ENCODE measurements at regions not wholly inside any gene's neighbourhood (a gene's known extent, or its start where the extent isn't known, plus 50 kb on each side); places are given as distances from the start of the nearest gene placed in this dataset.
"Not testable (repeated sequence)": the region's sequence is repeated elsewhere in the genome, so short reads cannot be mapped to it uniquely, and the experiment has no call there.

DNA sequence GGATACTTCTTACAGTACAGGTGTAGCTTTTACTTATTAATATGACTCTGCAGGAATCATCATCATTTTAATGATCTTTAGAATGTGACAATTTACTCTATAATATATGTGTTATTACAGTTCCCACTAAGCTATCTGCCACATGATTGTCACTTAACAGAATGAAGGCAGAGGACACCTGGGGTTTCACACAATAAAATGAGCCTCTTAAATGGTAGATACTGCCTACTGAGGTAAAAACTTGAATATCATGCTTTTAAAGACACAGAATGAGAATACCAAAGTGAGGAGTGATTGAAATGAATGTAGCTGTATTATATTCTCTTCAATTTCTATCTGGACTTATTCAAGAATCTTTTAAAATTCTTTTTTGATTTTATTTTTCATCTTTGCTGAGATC lies 1255.3 kb upstream of the LRRN3 start:
- no peak for FAIRE-seq

GRCh38 chr7:109836016-109836415 lies 1254.9 kb upstream of the LRRN3 start:
- FAIRE-seq, result no peak

GRCh38 chr7:109842386-109842785 lies 1248.5 kb upstream of the LRRN3 start:
- no peak for FAIRE-seq

GRCh38 chr7:109844362-109844761 lies 1246.6 kb upstream of the LRRN3 start:
- peak; percentile 68 for FAIRE-seq

DNA sequence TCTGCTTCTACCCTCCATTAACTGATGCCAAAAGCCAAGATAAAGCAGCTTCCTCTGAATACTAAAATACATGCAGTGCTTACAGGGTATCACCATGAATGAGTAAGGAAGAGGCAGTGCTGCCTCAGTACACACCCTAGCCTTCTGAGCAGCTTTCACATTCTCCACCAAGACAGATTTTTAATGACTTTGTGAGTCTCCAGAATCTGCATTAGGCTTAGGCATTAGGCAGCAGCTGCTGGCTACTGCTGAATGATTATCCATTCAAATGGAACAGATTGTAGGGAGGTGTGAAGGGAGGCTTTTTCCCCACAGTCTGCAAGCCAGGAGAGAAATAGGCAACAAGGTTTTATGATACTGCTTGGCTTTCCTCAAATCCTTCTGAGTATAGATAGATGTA lies 1226.7 kb upstream of the LRRN3 start:
- no peak for FAIRE-seq

GRCh38 chr7:109868215-109868860 lies 1222.6 kb upstream of the LRRN3 start:
- FAIRE-seq, result no peak

DNA sequence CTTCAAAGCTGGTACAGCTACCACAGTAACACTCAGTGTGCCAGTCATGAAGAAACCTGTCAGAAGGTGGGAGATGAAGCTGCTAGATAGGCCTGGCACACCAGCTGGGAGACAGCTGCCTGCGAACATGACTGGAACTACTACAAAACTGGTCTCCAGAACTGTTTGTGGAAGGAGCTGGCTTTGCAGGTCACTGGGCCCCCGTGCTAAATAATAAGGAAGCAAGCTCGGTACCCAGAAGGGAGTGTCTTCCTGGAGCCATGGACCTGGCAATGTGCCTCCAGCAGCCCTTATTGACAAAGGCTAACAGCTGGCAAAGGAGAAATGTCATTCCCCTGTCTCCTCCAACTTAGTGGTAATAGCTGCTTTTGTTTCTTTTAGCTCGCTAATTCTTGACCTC lies 1217.6 kb upstream of the LRRN3 start:
- FAIRE-seq, result no peak

GRCh38 chr7:109879287-109879828 lies 1211.6 kb upstream of the LRRN3 start:
- no peak for FAIRE-seq

DNA sequence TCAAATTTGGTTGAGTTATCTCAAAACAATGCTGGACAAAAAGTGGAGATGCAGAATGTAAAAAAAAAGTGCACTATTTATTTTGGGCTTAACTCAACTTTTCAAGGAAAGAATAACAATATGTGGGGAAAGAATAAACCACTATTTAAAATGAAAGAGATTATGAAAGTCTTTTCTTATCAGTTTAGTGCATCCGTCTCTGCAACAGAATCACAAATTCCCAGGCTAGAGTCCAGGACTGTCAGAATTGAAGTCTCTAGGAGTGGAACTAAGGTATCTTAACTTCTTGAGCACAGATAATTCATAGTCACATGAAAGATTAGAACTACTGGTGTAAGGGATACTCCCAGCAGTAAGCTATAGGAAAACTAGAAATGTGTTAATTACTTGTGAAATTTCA lies 1200.3 kb upstream of the LRRN3 start:
- no peak for FAIRE-seq

DNA sequence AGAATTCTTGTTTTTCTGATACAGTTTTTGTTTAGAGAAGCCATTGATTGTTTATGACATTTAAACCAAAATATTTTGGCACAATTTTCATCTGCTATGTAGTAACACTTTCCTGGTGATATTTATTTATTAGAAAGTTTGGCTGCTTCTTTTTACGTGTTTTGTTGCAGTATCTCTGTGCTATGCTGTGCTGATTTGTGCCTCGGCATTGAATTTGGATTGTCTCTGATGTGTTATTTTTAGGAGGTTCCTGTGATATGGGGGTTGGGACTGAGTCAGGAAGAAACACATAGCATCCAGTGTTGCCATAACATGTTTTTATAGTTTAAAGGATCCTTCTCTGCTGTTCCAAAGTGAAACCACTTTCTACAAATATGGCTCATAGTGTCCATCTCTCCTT lies 1197.7 kb upstream of the LRRN3 start:
- peak; percentile 74 for FAIRE-seq

GRCh38 chr7:109895536-109895935 lies 1195.4 kb upstream of the LRRN3 start:
- FAIRE-seq, result no peak

GRCh38 chr7:109901926-109902325 lies 1189.0 kb upstream of the LRRN3 start:
- FAIRE-seq, result no peak

GRCh38 chr7:109905368-109906065 lies 1185.4 kb upstream of the LRRN3 start:
- not testable (repeated sequence) for FAIRE-seq

GRCh38 chr7:109915670-109916069 lies 1175.3 kb upstream of the LRRN3 start:
- no peak for FAIRE-seq

GRCh38 chr7:109926738-109927137 lies 1164.2 kb upstream of the LRRN3 start:
- no peak for FAIRE-seq

DNA sequence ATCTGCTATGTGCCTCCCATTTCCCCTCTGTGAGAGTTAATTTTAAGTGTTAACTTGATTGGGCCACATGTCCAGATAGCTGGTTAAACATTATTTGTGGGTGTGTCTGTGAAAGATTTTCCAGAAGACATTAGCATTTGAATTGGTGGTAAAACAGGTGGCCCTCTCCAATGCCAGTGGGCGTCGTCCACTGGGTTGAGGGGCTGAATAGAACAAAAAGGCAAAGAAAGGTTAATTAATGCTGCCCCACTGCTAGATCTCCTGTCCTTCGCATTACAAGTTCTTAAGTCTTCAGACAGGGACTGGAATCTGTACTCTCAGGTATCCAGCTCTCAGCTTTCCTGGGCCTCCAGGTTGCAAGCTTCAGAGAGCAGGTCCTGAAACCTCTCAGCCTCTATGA lies 1160.9 kb upstream of the LRRN3 start:
- no peak for FAIRE-seq

GRCh38 chr7:109939207-109939606 lies 1151.7 kb upstream of the LRRN3 start:
- FAIRE-seq, result no peak

DNA sequence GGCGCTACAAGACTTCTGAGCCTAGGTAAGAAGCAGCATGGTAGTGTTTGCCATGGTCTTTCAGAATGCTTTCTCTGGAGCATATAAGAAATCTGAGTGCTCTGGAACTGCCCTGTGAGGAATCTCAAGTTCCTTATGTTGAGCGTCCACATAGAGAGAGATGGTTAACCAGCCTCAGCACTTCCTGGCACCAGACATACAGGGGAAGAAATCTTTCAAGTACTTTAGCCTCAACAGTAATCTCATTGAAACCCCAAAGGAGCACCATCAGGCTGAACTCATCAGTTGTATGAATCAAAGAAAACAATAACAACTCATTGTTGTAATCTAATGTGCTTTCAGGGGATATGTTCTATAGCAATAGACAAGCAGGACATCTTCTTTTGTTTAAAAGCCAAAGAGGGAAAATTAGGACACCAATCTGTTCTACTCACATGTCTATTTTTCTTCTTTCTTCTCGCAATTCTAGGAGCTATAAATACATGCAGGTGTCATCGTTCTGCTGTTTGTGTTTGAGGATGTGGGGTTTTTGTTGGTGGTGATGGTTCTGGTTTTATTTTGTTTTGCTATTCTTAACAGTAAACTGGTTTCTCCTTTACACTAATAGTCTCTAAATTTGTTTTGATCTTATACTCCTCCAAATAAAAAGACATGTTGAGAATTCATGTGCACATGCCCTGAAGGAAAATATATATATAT lies 1145.0 kb upstream of the LRRN3 start:
- no peak for FAIRE-seq

DNA sequence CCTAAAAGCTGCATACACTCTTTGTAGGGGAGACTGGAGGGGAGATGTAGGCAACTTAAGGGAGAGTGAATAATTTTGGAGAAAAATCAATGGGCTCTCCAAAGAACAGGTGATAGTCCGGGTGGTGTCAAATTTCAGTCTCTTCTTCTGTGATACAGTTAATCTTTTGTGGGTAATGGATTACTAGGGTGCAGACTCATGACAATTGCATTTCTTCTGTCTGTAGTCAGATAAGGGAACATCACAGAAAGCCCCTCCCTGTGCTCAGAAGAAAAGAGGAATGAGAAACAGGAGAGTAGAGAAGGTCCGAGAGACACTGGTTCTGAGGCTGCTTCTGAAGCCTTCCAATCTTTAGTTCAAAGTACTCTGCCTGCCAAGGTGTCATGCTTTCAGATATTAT lies 1140.7 kb upstream of the LRRN3 start:
- FAIRE-seq, result no peak

DNA sequence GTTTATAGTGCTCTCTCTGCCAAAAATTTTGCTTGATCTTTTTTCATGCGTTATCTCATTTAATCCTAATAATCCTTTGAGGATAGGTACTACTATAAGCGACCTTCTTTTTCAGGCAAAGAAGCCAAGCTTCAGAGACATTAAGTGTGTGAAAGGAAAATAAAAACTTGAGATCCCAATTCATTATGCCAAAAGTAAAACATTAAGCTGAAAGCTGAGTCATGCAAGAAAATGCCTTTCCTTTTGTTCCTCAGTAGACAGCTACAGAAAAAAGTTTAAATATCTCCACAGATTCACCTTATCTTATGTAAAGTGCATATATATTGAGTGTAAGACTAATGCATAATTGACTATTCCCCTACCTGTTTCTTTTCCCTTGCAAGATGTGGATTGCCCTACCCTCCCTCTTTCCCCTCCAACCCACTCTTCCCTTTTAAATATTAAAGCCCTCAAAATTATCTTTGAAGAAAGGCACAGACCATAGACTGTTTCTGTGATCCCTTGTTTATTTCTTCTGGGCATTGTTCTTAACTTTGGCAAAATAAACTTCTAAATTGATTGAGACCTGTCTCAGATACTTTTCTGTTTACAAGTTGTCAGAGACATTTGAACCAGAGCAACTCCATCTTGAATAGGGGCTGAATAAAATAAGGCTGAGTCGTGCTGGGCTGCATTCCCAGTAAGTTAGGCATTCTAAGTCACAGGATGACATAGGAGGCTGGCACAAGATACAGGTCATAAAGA lies 1139.9 kb upstream of the LRRN3 start:
- no peak for FAIRE-seq

DNA sequence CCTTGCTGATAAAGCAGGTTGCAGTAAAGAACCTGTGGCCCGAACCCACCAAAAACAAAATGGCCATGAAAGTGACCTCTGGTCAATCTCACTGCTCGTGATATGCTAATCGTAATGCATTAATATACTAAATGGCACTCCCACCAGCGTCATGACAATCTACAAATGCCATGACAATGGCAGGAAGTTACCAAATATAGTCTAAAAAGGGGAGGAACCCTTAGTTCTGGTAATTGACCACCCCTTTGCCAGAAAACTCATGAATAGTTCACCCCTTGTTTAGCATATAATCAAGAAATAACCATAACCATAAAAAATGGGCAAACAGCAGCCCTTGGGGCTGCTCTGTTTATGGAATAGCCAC lies 1139.4 kb upstream of the LRRN3 start:
- FAIRE-seq, result no peak

DNA sequence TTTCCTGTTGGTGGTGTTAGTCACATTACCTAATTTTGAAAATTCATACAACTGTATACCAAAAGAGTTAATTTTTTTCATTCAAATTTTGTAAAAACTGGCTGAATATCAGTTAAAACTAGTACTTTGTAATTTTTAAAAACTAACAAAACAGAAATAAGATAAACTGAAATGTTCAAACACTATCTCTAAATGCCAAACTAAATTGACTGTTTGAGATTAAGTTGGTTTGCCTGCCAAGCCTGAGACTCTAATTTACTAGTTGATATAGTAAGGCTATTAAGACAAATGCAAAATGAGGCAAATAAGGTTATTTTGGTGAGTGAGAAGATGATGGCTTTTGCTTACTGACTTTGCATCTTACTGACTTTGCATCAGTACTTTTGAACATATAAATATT lies 1134.9 kb upstream of the LRRN3 start:
- no peak for FAIRE-seq

DNA sequence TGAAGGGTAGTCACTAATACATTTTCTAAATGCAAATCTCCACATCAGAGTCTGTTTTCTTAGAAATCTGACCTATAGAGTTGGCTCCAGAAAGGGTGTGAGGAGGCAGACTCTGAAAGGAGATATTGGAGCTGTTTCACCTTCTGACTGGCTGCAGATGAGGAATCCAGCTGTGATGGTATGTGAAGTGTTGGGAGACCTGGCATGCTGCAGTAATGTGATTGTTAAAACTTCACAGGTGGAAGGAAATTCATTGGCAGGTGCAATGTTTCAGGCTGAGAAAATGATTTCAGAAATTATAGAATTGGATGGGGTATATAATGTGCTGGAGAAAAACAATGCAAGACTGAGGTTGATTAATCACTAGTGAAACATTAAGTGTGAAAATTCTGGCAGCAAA lies 1134.0 kb upstream of the LRRN3 start:
- no peak for FAIRE-seq

All from endometrium (tissue), 2 donors.